ENCODE measurements at regions not wholly inside any gene's neighbourhood (a gene's known extent, or its start where the extent isn't known, plus 50 kb on each side); places are given as distances from the start of the nearest gene placed in this dataset.
"Not testable (repeated sequence)": the region's sequence is repeated elsewhere in the genome, so short reads cannot be mapped to it uniquely, and the experiment has no call there.

DNA sequence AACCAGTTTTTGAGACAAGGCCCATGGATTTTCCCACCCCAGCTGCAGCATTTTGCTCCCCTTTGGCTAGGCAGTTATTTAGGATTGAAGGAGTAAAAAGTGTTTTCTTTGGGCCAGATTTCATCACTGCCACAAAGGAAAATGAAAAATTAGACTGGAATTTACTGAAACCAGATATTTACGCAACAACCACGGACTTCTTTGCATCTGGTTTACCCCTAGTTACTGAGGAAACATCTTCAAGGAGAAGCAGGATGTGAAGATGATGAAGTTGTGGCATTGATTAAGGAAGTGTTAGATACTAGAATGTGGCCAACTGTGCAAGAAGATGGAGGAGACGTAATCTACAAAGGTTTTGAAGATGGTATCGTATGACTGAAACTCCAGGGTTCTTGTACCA is 165.2 kb upstream of the MYRIP start:
- Histone ChIP-seq H3K27me3 (ENCODE audit: control insufficient read depth, insufficient read depth, low read length) (no peaks in the 10 kb centered on the region), H3K36me3 (ENCODE audit: control insufficient read depth in 2 of 3, insufficient read depth in 3 of 3, low read length in 3 of 3) (no peaks in the 10 kb centered on the region), H3K4me1 (ENCODE audit: control insufficient read depth in 2 of 3, insufficient read depth in 2 of 3, low read depth in 1 of 3, low read length in 3 of 3) (no peaks in the 10 kb centered on the region), H3K27ac (ENCODE audit: low read depth in 2 of 2, low read length in 2 of 2) (no peak overlapping the region), H3K4me3 (ENCODE audit: low read length in 3 of 3) (no peak overlapping the region), H3K9ac (ENCODE audit: low read length in 3 of 3) (no peak overlapping the region), H3K9me3 (ENCODE audit: control insufficient read depth in 2 of 3, insufficient read depth in 1 of 3, low read length in 3 of 3) (no peaks in the 10 kb centered on the region)
- TF ChIP-seq, protein P1, sequence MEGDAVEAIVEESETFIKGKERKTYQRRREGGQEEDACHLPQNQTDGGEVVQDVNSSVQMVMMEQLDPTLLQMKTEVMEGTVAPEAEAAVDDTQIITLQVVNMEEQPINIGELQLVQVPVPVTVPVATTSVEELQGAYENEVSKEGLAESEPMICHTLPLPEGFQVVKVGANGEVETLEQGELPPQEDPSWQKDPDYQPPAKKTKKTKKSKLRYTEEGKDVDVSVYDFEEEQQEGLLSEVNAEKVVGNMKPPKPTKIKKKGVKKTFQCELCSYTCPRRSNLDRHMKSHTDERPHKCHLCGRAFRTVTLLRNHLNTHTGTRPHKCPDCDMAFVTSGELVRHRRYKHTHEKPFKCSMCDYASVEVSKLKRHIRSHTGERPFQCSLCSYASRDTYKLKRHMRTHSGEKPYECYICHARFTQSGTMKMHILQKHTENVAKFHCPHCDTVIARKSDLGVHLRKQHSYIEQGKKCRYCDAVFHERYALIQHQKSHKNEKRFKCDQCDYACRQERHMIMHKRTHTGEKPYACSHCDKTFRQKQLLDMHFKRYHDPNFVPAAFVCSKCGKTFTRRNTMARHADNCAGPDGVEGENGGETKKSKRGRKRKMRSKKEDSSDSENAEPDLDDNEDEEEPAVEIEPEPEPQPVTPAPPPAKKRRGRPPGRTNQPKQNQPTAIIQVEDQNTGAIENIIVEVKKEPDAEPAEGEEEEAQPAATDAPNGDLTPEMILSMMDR (IDR thresholded peaks at IDR 0.05; ENCODE audit: borderline replicate concordance, extremely low read depth, insufficient read depth) = no peak
- FAIRE-seq = no peak
- no peak for DNase-seq
- intact Hi-C loops (cut with DNase I) = no loop called here

DNA sequence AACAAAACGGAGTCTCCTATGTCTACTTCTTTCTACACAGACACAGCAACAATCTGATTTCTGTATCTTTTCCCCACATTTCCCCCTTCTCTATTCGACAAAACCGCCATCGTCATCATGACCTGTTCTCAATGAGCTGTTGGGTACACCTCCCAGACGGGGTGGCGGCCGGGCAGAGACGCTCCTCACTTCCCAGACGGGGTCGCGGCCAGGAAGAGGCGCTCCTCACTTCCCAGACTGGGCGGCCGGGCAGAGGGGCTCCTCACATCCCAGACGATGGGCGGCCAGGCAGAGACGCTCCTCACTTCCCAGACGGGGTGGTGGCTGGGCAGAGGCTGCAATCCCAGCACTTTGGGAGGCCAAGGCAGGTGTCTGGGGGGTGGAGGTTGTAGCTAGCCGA is 158.2 kb upstream of the MYRIP start:
- H3K4me1 ChIP-seq (ENCODE audit: control insufficient read depth in 2 of 3, insufficient read depth in 2 of 3, low read depth in 1 of 3, low read length in 3 of 3); DNase-seq; H3K27ac ChIP-seq (ENCODE audit: low read depth in 2 of 2, low read length in 2 of 2); H3K9me3 ChIP-seq (ENCODE audit: control insufficient read depth in 2 of 3, insufficient read depth in 1 of 3, low read length in 3 of 3); H3K9ac ChIP-seq (ENCODE audit: low read length in 3 of 3); intact Hi-C loops (cut with DNase I); H3K4me3 ChIP-seq (ENCODE audit: low read length in 3 of 3); H3K36me3 ChIP-seq (ENCODE audit: control insufficient read depth in 2 of 3, insufficient read depth in 3 of 3, low read length in 3 of 3); H3K27me3 ChIP-seq (ENCODE audit: control insufficient read depth, insufficient read depth, low read length); FAIRE-seq: not testable (repeated sequence)

DNA sequence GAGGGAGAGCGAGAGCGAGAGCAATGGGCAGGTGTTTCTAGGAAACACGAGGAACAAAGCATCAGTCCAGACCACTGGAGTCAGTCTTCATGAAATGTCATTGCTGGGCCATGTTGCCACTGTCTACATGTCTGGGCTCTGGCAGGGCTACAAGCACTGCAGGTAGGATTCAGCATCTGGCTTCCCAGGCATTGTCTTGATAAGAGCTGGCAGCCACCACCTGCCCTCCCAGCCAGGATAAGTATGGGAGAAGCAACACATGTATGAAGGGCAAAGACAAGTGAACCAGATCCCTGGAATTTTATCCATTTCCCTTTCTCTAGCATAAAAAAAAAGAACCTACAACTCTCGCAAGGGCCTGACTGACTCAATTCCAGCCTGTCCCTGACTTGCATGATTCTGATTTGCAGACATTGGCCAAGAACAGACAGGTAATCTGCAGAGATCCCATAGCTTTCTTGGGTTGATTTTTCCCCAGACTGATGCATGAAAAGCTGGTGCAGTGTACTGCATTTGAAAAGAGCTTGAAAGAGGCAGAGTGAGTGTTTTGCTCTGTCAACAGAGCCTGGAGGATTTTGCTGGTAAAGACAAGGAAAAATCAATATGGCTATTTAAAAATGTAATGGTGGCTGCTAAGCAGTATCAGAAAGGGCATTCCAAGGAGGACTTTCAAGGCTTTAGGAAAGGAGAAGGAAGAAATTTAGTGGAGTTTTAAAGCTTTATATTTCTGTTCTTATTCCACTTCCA is 157.2 kb upstream of the MYRIP start:
- FAIRE-seq (no peak), DNase-seq (no peak)
- H3K27me3 ChIP-seq (ENCODE audit: control insufficient read depth, insufficient read depth, low read length) = no peaks in the 10 kb centered on the region
- no peaks in the 10 kb centered on the region for H3K4me1 ChIP-seq (ENCODE audit: control insufficient read depth in 2 of 3, insufficient read depth in 2 of 3, low read depth in 1 of 3, low read length in 3 of 3)
- no peak overlapping the region for H3K9ac ChIP-seq (ENCODE audit: low read length in 3 of 3)
- H3K9me3 ChIP-seq (ENCODE audit: control insufficient read depth in 2 of 3, insufficient read depth in 1 of 3, low read length in 3 of 3) = no peaks in the 10 kb centered on the region
- no peaks in the 10 kb centered on the region for H3K36me3 ChIP-seq (ENCODE audit: control insufficient read depth in 2 of 3, insufficient read depth in 3 of 3, low read length in 3 of 3)
- intact Hi-C loops (cut with DNase I) = no loop called here
- no peak overlapping the region for H3K27ac ChIP-seq (ENCODE audit: low read depth in 2 of 2, low read length in 2 of 2)
- H3K4me3 ChIP-seq (ENCODE audit: low read length in 3 of 3) = no peak overlapping the region
- TF ChIP-seq, protein P1 (IDR thresholded peaks at IDR 0.05; ENCODE audit: borderline replicate concordance, extremely low read depth, insufficient read depth) = no peak

DNA sequence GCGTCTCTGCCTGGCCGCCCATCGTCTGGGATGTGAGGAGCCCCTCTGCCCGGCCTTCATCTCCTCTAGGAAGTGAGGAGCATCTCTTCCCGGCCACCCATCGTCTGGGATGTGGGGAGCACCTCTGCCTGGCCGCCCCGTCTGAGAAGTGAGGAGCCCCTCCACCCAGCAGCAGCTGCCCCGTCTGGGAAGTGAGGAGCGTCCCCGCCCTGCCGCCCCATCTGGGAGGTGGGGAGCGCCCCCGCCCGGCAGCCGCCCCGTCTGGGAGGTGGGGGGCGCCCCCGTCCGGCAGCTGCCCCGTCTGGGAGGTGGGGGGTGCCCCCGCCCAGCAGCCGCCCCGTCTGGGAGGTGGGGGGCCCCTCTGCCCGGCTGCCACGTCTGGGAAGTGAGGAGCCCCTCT is 153.7 kb upstream of the MYRIP start:
- H3K36me3 ChIP-seq (ENCODE audit: control insufficient read depth in 2 of 3, insufficient read depth in 3 of 3, low read length in 3 of 3); H3K27ac ChIP-seq (ENCODE audit: low read depth in 2 of 2, low read length in 2 of 2); H3K4me1 ChIP-seq (ENCODE audit: control insufficient read depth in 2 of 3, insufficient read depth in 2 of 3, low read depth in 1 of 3, low read length in 3 of 3); FAIRE-seq; H3K9me3 ChIP-seq (ENCODE audit: control insufficient read depth in 2 of 3, insufficient read depth in 1 of 3, low read length in 3 of 3); intact Hi-C loops (cut with DNase I); H3K27me3 ChIP-seq (ENCODE audit: control insufficient read depth, insufficient read depth, low read length); H3K9ac ChIP-seq (ENCODE audit: low read length in 3 of 3); DNase-seq; H3K4me3 ChIP-seq (ENCODE audit: low read length in 3 of 3): not testable (repeated sequence)

All from kidney (tissue), 13 donors.